ENCODE measurements at regions not wholly inside any gene's neighbourhood (a gene's known extent, or its start where the extent isn't known, plus 50 kb on each side); places are given as distances from the start of the nearest gene placed in this dataset.

DNA sequence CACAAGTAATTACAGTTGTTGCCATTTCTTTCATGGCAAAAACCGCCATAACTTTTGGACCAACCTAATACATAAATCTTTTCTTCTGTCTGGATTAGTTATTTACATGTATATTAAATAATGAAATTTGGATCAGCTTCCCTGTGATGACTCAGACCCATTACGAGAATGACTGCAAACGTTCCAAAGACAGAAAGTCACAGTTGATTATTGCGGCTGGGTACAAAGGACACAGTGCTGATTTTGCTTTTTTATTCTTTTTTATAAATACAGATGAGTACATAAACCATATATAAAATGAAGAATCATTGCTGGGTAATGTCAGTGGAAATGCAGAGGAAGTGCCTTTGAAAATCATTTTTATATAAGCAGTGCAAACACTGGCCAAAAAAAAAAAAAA lies 126.2 kb downstream of the TWIST2 start:
- Histone ChIP-seq H3K36me3 (replicated peaks in 1 of 2; ENCODE audit: control insufficient read depth in 1 of 2, insufficient read depth in 2 of 2, low read length in 2 of 2) (no peaks in the 10 kb centered on the region), H3K4me3 (replicated peaks in 1 of 3; ENCODE audit: insufficient read depth in 1 of 3, low read depth in 2 of 3, low read length in 3 of 3) (no peak overlapping the region), H3K27me3 (ENCODE audit: control insufficient read depth in 1 of 2, insufficient read depth in 2 of 2, low read length in 2 of 2) (peaks cover 2 to 18% of the 10 kb centered on the region in 2 experiments; a peak in 3 of 5 replicates), H3K79me2 (ENCODE audit: insufficient read depth, low read length) (no peaks in the 10 kb centered on the region), H3K4me2 (ENCODE audit: low read depth, low read length) (no peak overlapping the region), H3K27ac (ENCODE audit: extremely low read length, insufficient read depth, low read length) (no peak overlapping the region), H3K4me1 (ENCODE audit: insufficient read depth, low read length) (no peaks in the 10 kb centered on the region), H3K9ac (ENCODE audit: insufficient read depth, low read depth, low read length) (no peak overlapping the region), H2AFZ (ENCODE audit: low read length) (no peak overlapping the region), H3K9me3 (ENCODE audit: low read length) (no peaks in the 10 kb centered on the region), H4K20me1 (ENCODE audit: insufficient read depth, low read length) (no peaks in the 10 kb centered on the region; the same call in 1 of the 2 replicates)
- no peak for DNase-seq (ENCODE audit: low spot score)
- in situ Hi-C loops (cut with HindIII; ENCODE audit: extremely low pct_ligation_motif_present, low pct_unique_long_range_greater_than_20kb) (no loop called here), intact Hi-C loops (cut with micrococcal nuclease; ENCODE audit: unreplicated experiment) (no loop called here)
- no TSS peak for BruUV-seq (replicated peaks)
- 26% methylated on average over 4 of the region's 4 CpGs for WGBS (ENCODE audit: low lambda C conversion rate)
- CTCF ChIA-PET (ENCODE audit: low intra/inter-chr PET ratio, low total read pairs): no interaction called here
- no peak for FAIRE-seq
- POLR2A ChIA-PET: no interaction called here
- no peak for ATAC-seq
- TF ChIP-seq POGZ (CRISPR knock-in tag; IDR thresholded peaks at IDR 0.05) (no peak), GATAD1 (CRISPR knock-in tag; IDR thresholded peaks at IDR 0.05) (no peak), RELA (CRISPR knock-in tag; IDR thresholded peaks at IDR 0.05) (no peak), ZNF660 (CRISPR knock-in tag; IDR thresholded peaks at IDR 0.05; ENCODE audit: borderline replicate concordance, low read depth) (no peak), JARID2 (CRISPR knock-in tag; IDR thresholded peaks at IDR 0.05; ENCODE audit: insufficient replicate concordance) (no peak), IKZF1 (IDR thresholded peaks at IDR 0.05) (no peak), PPARG (CRISPR knock-in tag; conservative IDR thresholded peaks at IDR 0.05) (no peak)
- TF ChIP-seq, protein P1, sequence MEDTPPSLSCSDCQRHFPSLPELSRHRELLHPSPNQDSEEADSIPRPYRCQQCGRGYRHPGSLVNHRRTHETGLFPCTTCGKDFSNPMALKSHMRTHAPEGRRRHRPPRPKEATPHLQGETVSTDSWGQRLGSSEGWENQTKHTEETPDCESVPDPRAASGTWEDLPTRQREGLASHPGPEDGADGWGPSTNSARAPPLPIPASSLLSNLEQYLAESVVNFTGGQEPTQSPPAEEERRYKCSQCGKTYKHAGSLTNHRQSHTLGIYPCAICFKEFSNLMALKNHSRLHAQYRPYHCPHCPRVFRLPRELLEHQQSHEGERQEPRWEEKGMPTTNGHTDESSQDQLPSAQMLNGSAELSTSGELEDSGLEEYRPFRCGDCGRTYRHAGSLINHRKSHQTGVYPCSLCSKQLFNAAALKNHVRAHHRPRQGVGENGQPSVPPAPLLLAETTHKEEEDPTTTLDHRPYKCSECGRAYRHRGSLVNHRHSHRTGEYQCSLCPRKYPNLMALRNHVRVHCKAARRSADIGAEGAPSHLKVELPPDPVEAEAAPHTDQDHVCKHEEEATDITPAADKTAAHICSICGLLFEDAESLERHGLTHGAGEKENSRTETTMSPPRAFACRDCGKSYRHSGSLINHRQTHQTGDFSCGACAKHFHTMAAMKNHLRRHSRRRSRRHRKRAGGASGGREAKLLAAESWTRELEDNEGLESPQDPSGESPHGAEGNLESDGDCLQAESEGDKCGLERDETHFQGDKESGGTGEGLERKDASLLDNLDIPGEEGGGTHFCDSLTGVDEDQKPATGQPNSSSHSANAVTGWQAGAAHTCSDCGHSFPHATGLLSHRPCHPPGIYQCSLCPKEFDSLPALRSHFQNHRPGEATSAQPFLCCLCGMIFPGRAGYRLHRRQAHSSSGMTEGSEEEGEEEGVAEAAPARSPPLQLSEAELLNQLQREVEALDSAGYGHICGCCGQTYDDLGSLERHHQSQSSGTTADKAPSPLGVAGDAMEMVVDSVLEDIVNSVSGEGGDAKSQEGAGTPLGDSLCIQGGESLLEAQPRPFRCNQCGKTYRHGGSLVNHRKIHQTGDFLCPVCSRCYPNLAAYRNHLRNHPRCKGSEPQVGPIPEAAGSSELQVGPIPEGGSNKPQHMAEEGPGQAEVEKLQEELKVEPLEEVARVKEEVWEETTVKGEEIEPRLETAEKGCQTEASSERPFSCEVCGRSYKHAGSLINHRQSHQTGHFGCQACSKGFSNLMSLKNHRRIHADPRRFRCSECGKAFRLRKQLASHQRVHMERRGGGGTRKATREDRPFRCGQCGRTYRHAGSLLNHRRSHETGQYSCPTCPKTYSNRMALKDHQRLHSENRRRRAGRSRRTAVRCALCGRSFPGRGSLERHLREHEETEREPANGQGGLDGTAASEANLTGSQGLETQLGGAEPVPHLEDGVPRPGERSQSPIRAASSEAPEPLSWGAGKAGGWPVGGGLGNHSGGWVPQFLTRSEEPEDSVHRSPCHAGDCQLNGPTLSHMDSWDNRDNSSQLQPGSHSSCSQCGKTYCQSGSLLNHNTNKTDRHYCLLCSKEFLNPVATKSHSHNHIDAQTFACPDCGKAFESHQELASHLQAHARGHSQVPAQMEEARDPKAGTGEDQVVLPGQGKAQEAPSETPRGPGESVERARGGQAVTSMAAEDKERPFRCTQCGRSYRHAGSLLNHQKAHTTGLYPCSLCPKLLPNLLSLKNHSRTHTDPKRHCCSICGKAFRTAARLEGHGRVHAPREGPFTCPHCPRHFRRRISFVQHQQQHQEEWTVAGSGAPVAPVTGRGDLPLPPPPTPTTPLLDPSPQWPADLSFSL (CRISPR knock-in tag; IDR thresholded peaks at IDR 0.05): no peak
- TF ChIP-seq, protein P2, sequence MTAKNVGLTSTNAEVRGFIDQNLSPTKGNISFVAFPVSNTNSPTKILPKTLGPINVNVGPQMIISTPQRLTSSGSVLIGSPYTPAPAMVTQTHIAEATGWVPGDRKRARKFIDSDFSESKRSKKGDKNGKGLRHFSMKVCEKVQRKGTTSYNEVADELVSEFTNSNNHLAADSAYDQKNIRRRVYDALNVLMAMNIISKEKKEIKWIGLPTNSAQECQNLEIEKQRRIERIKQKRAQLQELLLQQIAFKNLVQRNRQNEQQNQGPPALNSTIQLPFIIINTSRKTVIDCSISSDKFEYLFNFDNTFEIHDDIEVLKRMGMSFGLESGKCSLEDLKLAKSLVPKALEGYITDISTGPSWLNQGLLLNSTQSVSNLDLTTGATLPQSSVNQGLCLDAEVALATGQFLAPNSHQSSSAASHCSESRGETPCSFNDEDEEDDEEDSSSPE (CRISPR knock-in tag; IDR thresholded peaks at IDR 0.05): no peak
- TF ChIP-seq, protein P3, sequence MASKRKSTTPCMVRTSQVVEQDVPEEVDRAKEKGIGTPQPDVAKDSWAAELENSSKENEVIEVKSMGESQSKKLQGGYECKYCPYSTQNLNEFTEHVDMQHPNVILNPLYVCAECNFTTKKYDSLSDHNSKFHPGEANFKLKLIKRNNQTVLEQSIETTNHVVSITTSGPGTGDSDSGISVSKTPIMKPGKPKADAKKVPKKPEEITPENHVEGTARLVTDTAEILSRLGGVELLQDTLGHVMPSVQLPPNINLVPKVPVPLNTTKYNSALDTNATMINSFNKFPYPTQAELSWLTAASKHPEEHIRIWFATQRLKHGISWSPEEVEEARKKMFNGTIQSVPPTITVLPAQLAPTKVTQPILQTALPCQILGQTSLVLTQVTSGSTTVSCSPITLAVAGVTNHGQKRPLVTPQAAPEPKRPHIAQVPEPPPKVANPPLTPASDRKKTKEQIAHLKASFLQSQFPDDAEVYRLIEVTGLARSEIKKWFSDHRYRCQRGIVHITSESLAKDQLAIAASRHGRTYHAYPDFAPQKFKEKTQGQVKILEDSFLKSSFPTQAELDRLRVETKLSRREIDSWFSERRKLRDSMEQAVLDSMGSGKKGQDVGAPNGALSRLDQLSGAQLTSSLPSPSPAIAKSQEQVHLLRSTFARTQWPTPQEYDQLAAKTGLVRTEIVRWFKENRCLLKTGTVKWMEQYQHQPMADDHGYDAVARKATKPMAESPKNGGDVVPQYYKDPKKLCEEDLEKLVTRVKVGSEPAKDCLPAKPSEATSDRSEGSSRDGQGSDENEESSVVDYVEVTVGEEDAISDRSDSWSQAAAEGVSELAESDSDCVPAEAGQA (IDR thresholded peaks at IDR 0.05; ENCODE audit: low read depth): no peak
- TF ChIP-seq, protein P3 (CRISPR knock-in tag; IDR thresholded peaks at IDR 0.05; ENCODE audit: borderline replicate concordance): no peak
